IMR-90 (cell line): ENCODE measurements at regions not wholly inside any gene's neighbourhood (a gene's known extent, or its start where the extent isn't known, plus 50 kb on each side); places are given as distances from the start of the nearest gene placed in this dataset.

Experiments
- BHLHE40 ChIP-seq: fragments of 150-350 bp; IDR thresholded peaks from 2 replicates; pipeline ENCODE4 v1.6.1; 2016; ENCODE audit warnings: mild to moderate bottlenecking, low read depth, low read length
- CEBPB ChIP-seq: IDR thresholded peaks from 2 replicates; pipeline ENCODE4 v1.6.1; 2012; ENCODE audit warnings: low read depth, low read length, improper control_type of control experiment
- CTCF ChIP-seq: conservative IDR thresholded peaks from 2 replicates; pipeline ENCODE4 v1.5.1; 2012; ENCODE audit warnings: mild to moderate bottlenecking, low read depth, low read length, improper control_type of control experiment
- ELK1 ChIP-seq: fragments of 150-350 bp; IDR thresholded peaks from 2 replicates; pipeline ENCODE4 v1.6.1; 2016; ENCODE audit warnings: low read depth, mild to moderate bottlenecking, low read length, moderate library complexity, borderline replicate concordance
- FOS ChIP-seq: fragments of 150-350 bp; IDR thresholded peaks from 2 replicates; pipeline ENCODE4 v1.6.1; 2016; ENCODE audit warnings: low read depth, low read length
- MAFK ChIP-seq: IDR thresholded peaks from 2 replicates; pipeline ENCODE4 v1.6.1; 2012; ENCODE audit warnings: low read depth, low read length, improper control_type of control experiment
- MAZ ChIP-seq: IDR thresholded peaks from 2 replicates; pipeline ENCODE4 v1.6.1; 2012; ENCODE audit warnings: low read depth, mild to moderate bottlenecking, low read length, improper control_type of control experiment, moderate library complexity, borderline replicate concordance
- MXI1 ChIP-seq: IDR thresholded peaks from 2 replicates; pipeline ENCODE4 v1.6.1; 2012; ENCODE audit warnings: low read depth, mild to moderate bottlenecking, low read length, moderate library complexity, borderline replicate concordance
- POLR2A ChIP-seq: IDR thresholded peaks from 2 replicates; pipeline ENCODE4 v1.6.1; 2012; ENCODE audit warnings: mild to moderate bottlenecking, low read depth, low read length
- RAD21 ChIP-seq: IDR thresholded peaks from 2 replicates; pipeline ENCODE4 v1.6.1; 2012; ENCODE audit warnings: low read length, improper control_type of control experiment
- RCOR1 ChIP-seq: IDR thresholded peaks from 2 replicates; pipeline ENCODE4 v1.6.1; 2012; ENCODE audit warnings: mild to moderate bottlenecking, low read length, improper control_type of control experiment; ENCODE audit not compliant: insufficient replicate concordance
- RFX5 ChIP-seq: IDR thresholded peaks from 2 replicates; pipeline ENCODE4 v1.8.0; 2012; ENCODE audit warnings: low read depth, mild to moderate bottlenecking, low read length, moderate library complexity
- SMC3 ChIP-seq: fragments of 150-350 bp; IDR thresholded peaks from 2 replicates; pipeline ENCODE4 v1.6.1; 2016; ENCODE audit warnings: low read depth, mild to moderate bottlenecking, antibody characterized with exemption, low read length, moderate library complexity
- USF2 ChIP-seq: fragments of 150-350 bp; IDR thresholded peaks from 2 replicates; pipeline ENCODE4 v1.6.1; 2017; ENCODE audit warnings: mild to moderate bottlenecking, antibody characterized with exemption, low read length, low read depth

- no peak for TF ChIP-seq CTCF
- no peak for TF ChIP-seq SMC3
- TF ChIP-seq RFX5 = no peak
- no peak for TF ChIP-seq USF2
- no peak for TF ChIP-seq MXI1
- TF ChIP-seq POLR2A = no peak
- TF ChIP-seq BHLHE40 = no peak
- TF ChIP-seq ELK1 = no peak
- no peak for TF ChIP-seq CEBPB
- TF ChIP-seq FOS = no peak
- no peak for TF ChIP-seq MAFK
- TF ChIP-seq RCOR1 = no peak
- TF ChIP-seq RAD21 = no peak
- TF ChIP-seq MAZ = no peak
Observed at GRCh38 chr7:42359946-42360345, 122.9 kb upstream of the GLI3 start.
